ENCODE measurements at regions not wholly inside any gene's neighbourhood (a gene's known extent, or its start where the extent isn't known, plus 50 kb on each side); places are given as distances from the start of the nearest gene placed in this dataset.
A peak's percentile ranks its signal among the peaks of the same experiment; 100 is the strongest.

- DNase-seq (ENCODE audit: low read depth in 2 of 3, low spot score in 2 of 3) = peak in 2 of 3 donors; percentile 29 to 34
These were observed 173.2 kb upstream of the MYL2 start for GRCh38 chr12:111093428-111094142.

DNA sequence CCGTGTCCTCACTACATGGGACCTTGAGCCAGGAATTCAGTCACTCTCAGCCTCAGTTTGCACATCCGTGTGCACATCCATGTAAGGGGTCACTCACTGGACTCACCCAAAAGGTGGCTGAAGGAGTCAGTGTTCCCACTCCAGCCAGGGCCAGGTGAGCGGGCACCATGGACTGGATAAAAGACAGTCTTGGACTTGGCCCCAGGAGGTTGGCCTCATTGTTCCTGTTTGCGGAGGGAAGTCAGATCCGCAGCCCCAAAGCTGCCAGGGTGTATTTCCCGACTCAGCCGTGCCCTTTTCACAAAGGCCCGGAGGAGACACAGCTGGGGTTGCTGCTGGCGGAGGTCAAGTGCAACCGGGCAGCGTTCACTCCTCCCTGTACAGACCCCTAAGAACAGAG lies 170.7 kb upstream of the MYL2 start:
- DNase-seq (ENCODE audit: low read depth in 2 of 3, low spot score in 2 of 3) = no peak

DNA sequence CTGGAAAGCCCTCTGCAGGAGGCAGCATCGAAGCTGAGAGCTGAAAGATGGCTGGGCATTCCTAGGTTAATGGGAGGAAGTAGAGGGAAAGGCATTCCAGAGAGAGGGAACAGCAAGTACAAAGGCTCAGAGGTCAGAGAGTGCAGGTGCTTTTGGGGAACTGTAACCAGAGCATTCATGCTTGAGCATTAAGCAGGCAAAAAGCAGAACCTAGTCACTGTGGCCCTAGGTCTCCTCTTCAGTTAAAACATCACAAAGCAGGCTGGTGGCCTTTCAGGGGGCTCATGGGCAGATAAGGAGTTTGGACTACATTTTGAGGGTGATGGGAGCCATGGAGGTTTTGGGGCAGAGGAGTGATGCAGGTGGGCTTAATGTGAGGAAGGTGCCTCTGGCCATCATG lies 169.2 kb upstream of the MYL2 start:
- no peak for DNase-seq (ENCODE audit: low read depth in 2 of 3, low spot score in 2 of 3)

DNA sequence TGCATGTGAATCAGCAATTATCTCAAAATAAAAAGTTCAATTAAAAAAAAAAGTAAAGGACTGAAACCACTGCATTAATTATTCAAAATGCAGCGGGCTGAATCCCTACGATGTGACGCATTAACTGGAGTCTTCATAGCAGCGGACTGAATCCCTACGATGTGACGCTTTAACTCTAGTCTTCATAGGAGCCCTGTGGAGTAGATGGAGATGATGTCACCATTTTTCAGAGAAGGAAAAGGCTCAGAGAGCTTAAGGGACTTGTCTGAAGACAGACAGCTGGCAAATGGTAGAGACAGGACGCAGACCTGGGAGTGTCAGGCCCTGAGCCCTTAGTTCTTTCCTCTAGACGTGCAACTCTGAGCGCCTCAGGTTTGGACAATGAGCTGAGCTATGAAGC lies 168.0 kb upstream of the MYL2 start:
- DNase-seq (ENCODE audit: low read depth in 2 of 3, low spot score in 2 of 3) = no peak

DNA sequence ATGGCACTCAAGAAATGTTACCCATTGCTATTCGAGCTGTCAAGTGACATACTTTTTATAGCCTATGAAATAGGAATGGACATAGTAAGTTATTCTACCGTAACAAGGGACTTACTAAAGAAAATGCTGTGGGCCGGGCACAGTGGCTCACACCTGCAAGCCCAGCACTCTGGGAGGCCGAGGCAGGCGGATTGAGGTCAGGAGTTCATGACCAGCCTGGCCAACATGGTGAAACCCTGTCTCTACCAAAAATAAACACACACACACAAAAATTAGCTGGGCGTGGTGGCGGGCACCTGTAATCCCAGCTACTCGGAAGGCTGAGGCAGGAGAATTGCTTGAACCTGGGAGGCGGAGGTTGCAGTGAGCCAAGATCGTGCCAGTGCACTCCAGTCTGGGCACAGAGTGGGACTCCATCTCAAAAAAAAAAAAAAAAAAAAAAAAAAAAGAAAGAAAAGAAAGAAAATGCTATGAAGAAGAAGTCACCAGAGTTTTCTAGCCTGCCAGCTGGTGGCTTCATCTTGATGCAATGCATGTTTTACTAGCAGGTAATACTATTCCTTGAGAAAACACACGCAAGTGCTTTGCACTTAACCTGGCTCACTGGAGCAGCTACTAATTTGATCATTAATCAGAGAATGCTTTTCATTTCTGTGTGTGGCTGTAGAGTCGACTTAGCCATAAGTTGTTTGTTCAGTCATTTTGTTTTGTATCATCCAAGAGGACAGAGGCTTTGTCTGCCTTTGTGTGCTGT lies 166.7 kb upstream of the MYL2 start:
- no peak for DNase-seq (ENCODE audit: low read depth in 2 of 3, low spot score in 2 of 3)

DNA sequence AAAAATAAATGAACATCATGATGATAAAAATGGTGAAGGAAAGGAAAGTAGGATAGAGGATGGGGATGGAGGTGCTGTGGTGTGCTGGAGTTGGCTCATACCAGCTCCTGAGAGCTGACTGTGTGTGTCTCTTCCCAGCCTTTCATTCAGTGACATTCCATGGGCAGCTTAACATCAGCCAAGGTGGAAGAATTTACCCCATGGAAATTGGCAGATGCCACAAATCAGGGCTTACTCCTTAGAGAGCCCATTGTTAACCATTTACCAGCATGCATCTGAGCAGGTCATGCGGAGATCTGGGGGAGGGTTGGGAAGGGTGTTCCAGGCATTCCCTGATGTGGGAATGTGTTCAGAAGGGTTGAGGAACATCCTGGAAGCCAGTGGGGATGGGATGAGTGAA lies 164.7 kb upstream of the MYL2 start:
- DNase-seq (ENCODE audit: low read depth in 2 of 3, low spot score in 2 of 3) = no peak

- DNase-seq (ENCODE audit: low read depth in 2 of 3, low spot score in 2 of 3) = no peak
These were observed 164.2 kb upstream of the MYL2 start for GRCh38 chr12:111084605-111085004.

- DNase-seq (ENCODE audit: low read depth in 2 of 3, low spot score in 2 of 3) = no peak
These were observed 163.8 kb upstream of the MYL2 start for GRCh38 chr12:111084158-111084557.

- no peak for DNase-seq (ENCODE audit: low read depth in 2 of 3, low spot score in 2 of 3)
These were observed 161.2 kb upstream of the MYL2 start for GRCh38 chr12:111081600-111081999.

- DNase-seq (ENCODE audit: low read depth in 2 of 3, low spot score in 2 of 3) = no peak
These were observed 158.4 kb upstream of the MYL2 start for GRCh38 chr12:111078731-111079130.

DNA sequence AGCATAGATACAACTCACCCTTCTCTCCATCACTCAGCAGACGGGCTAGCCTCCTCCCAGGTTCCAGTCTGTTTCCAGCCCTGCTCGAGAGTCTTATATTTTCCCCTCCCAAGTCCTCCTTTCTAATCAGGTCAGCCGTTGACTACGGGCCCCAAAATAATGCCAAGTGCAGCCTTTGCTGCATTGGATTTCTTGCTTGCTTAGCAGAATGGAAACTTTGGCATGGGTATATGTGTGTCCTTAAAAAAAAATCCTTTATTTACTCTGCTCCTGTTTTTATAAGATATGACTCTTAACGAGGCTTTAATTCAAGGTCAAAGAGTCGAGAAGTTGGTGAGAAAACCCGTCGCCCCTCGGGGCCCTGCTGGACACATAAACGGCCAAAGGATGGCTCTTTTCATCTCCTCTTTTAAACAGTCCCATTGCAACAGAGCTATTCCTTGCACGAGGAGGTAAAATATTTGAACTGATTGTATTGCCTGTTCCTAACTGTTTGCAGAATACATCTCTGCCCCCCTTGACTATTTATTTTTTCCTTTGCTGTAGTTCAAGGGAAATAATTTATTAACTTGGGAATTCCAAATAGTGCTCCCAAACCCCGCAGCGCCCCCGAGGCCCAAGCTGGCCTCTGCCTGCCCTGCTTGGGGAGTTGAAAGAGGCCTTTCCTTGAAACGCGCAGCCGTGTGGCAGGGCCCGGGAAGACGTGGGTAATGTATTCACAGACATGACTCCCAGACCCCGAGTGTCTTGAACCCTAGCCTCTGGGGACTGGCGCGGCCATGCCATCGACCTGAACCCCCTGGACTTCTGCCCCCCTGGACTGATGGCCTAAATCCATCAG lies 156.5 kb upstream of the MYL2 start:
- DNase-seq (ENCODE audit: low read depth in 2 of 3, low spot score in 2 of 3) = no peak

DNA sequence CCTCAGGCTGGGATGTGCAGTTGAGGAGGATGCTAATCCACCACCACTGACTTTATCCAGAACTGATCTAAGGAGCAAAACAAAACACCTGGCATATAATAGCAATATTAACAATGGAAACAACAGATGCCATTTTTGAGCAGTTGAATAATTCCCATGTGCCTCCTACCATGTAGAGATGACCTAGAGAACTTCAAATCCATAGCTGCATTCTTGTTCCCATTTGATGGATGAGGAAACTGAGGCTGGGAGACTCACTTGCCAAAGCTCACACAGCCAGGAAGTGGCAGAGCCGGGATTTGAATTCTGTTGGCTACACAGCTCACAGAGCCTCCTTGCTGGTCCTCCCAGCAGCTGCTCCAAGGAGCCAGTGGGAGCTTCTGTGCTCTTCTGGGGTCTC lies 155.8 kb upstream of the MYL2 start:
- no peak for DNase-seq (ENCODE audit: low read depth in 2 of 3, low spot score in 2 of 3)

DNA sequence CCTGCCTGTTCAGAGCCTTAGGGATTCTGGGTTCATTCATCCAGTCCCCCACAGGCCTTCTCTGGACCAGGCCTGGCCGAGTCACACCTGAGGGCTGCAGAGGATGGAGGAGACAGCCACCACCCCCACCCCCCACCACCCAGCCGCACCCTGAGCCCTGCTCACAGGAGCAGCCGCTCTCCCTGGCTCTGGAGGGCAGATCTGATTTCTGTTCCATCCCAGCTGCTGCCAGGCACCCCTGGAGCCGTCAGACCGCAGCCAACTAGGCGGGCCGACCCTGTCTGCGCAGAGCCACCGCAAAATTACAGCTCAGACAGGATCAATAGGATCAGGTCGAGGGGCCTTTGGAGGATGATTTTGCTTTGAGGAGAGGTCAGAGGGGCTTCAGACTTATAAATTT lies 154.6 kb upstream of the MYL2 start:
- no peak for DNase-seq (ENCODE audit: low read depth in 2 of 3, low spot score in 2 of 3)

DNA sequence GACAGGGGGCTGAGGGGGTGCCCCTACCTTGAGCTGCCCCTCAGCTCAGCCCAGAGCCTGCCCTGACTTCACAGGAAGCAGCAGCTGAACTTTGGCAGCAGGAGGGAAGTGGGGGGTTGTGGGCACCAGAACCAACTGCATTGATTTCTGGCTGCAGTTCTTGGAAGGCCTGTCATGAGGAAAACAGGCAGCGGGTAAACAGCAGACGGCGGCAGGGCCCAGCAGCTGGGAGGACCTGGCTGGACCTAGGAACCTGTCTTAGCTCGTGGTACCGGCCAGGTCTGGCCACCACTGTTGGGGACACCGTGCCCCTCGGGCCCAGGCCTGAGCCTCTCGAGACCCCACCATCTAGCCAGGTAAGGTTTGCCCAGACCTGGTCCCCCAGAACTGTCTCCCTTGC lies 154.2 kb upstream of the MYL2 start:
- DNase-seq (ENCODE audit: low read depth in 2 of 3, low spot score in 2 of 3) = peak in 1 of 3 donors; percentile 23

GRCh38 chr12:111073370-111073769 lies 153.0 kb upstream of the MYL2 start:
- no peak for DNase-seq (ENCODE audit: low read depth in 2 of 3, low spot score in 2 of 3)

GRCh38 chr12:111072299-111072698 lies 151.9 kb upstream of the MYL2 start:
- no peak for DNase-seq (ENCODE audit: low read depth in 2 of 3, low spot score in 2 of 3)

GRCh38 chr12:111069886-111070285 lies 149.5 kb upstream of the MYL2 start:
- no peak for DNase-seq (ENCODE audit: low read depth in 2 of 3, low spot score in 2 of 3)

DNA sequence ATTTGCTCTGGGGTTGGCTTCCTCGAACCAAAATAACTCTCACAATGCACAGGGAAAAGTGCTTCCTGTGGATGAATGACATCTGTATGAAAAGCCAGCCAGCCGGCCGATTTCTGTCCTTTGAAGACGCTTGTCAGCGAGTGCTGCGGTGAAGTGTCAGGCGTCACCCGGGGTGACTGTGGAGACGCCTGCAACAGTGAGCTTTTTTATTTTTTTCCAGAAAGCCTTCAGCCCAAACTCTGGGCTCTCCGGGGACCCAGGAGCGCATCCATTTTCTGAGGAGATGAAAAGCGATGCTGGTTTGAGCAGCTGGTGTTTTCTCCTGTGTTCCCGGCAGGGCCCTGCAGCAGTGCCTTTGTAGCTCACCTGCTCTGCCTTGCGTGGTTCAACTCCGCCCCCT lies 147.9 kb upstream of the MYL2 start:
- peak in 1 of 3 donors; percentile 14 for DNase-seq (ENCODE audit: low read depth in 2 of 3, low spot score in 2 of 3)

GRCh38 chr12:111067498-111067897 lies 147.1 kb upstream of the MYL2 start:
- no peak for DNase-seq (ENCODE audit: low read depth in 2 of 3, low spot score in 2 of 3)

- DNase-seq (ENCODE audit: low read depth in 2 of 3, low spot score in 2 of 3) = no peak
These were observed 146.5 kb upstream of the MYL2 start for GRCh38 chr12:111066744-111067437.

GRCh38 chr12:111064982-111065381 lies 144.6 kb upstream of the MYL2 start:
- DNase-seq (ENCODE audit: low read depth in 2 of 3, low spot score in 2 of 3) = no peak

Measured in hematopoietic multipotent progenitor cell (in vitro differentiated cells).